ENCODE measurements at regions not wholly inside any gene's neighbourhood (a gene's known extent, or its start where the extent isn't known, plus 50 kb on each side); places are given as distances from the start of the nearest gene placed in this dataset.

- Histone ChIP-seq H3K4me1 (ENCODE audit: control insufficient read depth, insufficient read depth, low read depth, low read length) (peaks cover 3% of the 10 kb centered on the region), H3K9ac (ENCODE audit: low read length) (no peak overlapping the region), H2AK5ac (ENCODE audit: low read length, severe bottlenecking) (peak overlapping the region; percentile 85), H3K14ac (ENCODE audit: low read length in 2 of 2) (no peak overlapping the region), H3K4me2 (ENCODE audit: low read length, poor library complexity, severe bottlenecking) (no peak overlapping the region), H3K27ac (ENCODE audit: low read length, poor library complexity, severe bottlenecking) (no peak overlapping the region), H2BK120ac (ENCODE audit: low read depth, low read length) (no peak overlapping the region), H3K79me1 (replicated peaks; ENCODE audit: low read length, poor library complexity, severe bottlenecking) (peaks cover 1% of the 10 kb centered on the region), H2BK5ac (ENCODE audit: low read depth, low read length, poor library complexity, severe bottlenecking) (no peak overlapping the region), H2BK15ac (ENCODE audit: low read depth, poor library complexity, severe bottlenecking) (no peak overlapping the region), H3K36me3 (ENCODE audit: control insufficient read depth in 1 of 2, insufficient read depth in 2 of 2, low read depth in 1 of 2, low read length in 2 of 2) (peaks cover 0 to 3% of the 10 kb centered on the region in 2 experiments), H3K27me3 (ENCODE audit: control insufficient read depth in 1 of 2, insufficient read depth in 1 of 2, low read length in 2 of 2) (no peaks in the 10 kb centered on the region), H3K9me3 (ENCODE audit: control insufficient read depth, low read length) (no peaks in the 10 kb centered on the region), H2AFZ (ENCODE audit: low read depth, low read length) (no peak overlapping the region), H3K18ac (ENCODE audit: low read depth in 1 of 2, low read length in 2 of 2) (no peak overlapping the region), H3K4ac (ENCODE audit: low read depth in 1 of 2, low read length in 2 of 2) (no peak overlapping the region), H3K23ac (ENCODE audit: low read length in 2 of 2) (no peak overlapping the region), H2BK12ac (ENCODE audit: low read length in 2 of 2) (no peak overlapping the region), H3K4me3 (ENCODE audit: insufficient read depth in 1 of 2, low read depth in 1 of 2, low read length in 2 of 2) (no peak overlapping the region), H4K91ac (ENCODE audit: low read length) (no peak overlapping the region), H4K8ac (ENCODE audit: low read length) (no peak overlapping the region)
- DNase-seq = no peak
- 94% methylated on average over 3 of the region's 3 CpGs for WGBS
Observed at GRCh38 chr7:16365952-16366351, 55.4 kb downstream of the CRPPA start.

GRCh38 chr7:16365177-16365576 is 56.2 kb downstream of the CRPPA start:
- Histone ChIP-seq H3K79me1 (replicated peaks; ENCODE audit: low read length, poor library complexity, severe bottlenecking) (peaks cover 1% of the 10 kb centered on the region), H2AFZ (ENCODE audit: low read depth, low read length) (no peak overlapping the region), H2BK15ac (ENCODE audit: low read depth, poor library complexity, severe bottlenecking) (no peak overlapping the region), H4K91ac (ENCODE audit: low read length) (no peak overlapping the region), H4K8ac (ENCODE audit: low read length) (no peak overlapping the region), H3K18ac (ENCODE audit: low read depth in 1 of 2, low read length in 2 of 2) (no peak overlapping the region), H3K4me3 (ENCODE audit: insufficient read depth in 1 of 2, low read depth in 1 of 2, low read length in 2 of 2) (no peak overlapping the region), H2BK12ac (ENCODE audit: low read length in 2 of 2) (no peak overlapping the region), H2BK120ac (ENCODE audit: low read depth, low read length) (no peak overlapping the region), H3K4me2 (ENCODE audit: low read length, poor library complexity, severe bottlenecking) (no peak overlapping the region), H3K4me1 (ENCODE audit: control insufficient read depth, insufficient read depth, low read depth, low read length) (no peaks in the 10 kb centered on the region), H3K27me3 (ENCODE audit: control insufficient read depth in 1 of 2, insufficient read depth in 1 of 2, low read length in 2 of 2) (no peaks in the 10 kb centered on the region), H3K23ac (ENCODE audit: low read length in 2 of 2) (no peak overlapping the region), H2AK5ac (ENCODE audit: low read length, severe bottlenecking) (no peak overlapping the region), H3K27ac (ENCODE audit: low read length, poor library complexity, severe bottlenecking) (no peak overlapping the region), H3K9ac (ENCODE audit: low read length) (no peak overlapping the region), H2BK5ac (ENCODE audit: low read depth, low read length, poor library complexity, severe bottlenecking) (no peak overlapping the region), H3K14ac (ENCODE audit: low read length in 2 of 2) (no peak overlapping the region), H3K36me3 (ENCODE audit: control insufficient read depth in 1 of 2, insufficient read depth in 2 of 2, low read depth in 1 of 2, low read length in 2 of 2) (peaks cover 0 to 2% of the 10 kb centered on the region in 2 experiments), H3K9me3 (ENCODE audit: control insufficient read depth, low read length) (no peaks in the 10 kb centered on the region), H3K4ac (ENCODE audit: low read depth in 1 of 2, low read length in 2 of 2) (no peak overlapping the region)
- no CpG with 5 or more reads among the region's 1 CpG for WGBS
- no peak for DNase-seq

DNA sequence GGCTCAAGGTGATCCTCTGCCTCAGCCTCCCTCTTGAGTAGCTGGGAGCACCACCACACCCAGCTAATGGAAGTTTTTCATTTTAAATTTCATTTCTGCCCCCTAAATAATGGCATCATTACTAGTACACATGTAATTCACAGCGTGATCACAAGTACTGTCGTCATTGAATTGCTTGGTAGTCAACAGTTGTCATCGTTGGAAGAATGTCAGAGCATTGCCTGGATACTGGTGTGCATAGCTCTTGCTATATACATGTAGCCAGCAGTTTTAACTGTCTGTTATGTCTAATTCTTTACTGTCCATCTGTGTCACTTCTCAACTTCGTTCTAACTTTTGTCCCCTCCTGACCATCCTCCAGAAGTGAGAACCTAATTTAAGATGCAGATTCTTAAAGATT is 62.1 kb downstream of the CRPPA start:
- H3K27me3 ChIP-seq (ENCODE audit: control insufficient read depth in 1 of 2, insufficient read depth in 1 of 2, low read length in 2 of 2) = no peaks in the 10 kb centered on the region
- H3K18ac ChIP-seq (ENCODE audit: low read depth in 1 of 2, low read length in 2 of 2) = no peak overlapping the region
- no peak overlapping the region for H2AFZ ChIP-seq (ENCODE audit: low read depth, low read length)
- H2BK120ac ChIP-seq (ENCODE audit: low read depth, low read length) = no peak overlapping the region
- no peak overlapping the region for H3K4me3 ChIP-seq (ENCODE audit: insufficient read depth in 1 of 2, low read depth in 1 of 2, low read length in 2 of 2)
- WGBS = 100% methylated on average over 4 of the region's 4 CpGs
- no peak for DNase-seq
- no peak overlapping the region for H3K4ac ChIP-seq (ENCODE audit: low read depth in 1 of 2, low read length in 2 of 2)
- no peak overlapping the region for H4K91ac ChIP-seq (ENCODE audit: low read length)
- no peaks in the 10 kb centered on the region for H3K36me3 ChIP-seq (ENCODE audit: control insufficient read depth in 1 of 2, insufficient read depth in 2 of 2, low read depth in 1 of 2, low read length in 2 of 2)
- no peak overlapping the region for H3K4me2 ChIP-seq (ENCODE audit: low read length, poor library complexity, severe bottlenecking)
- no peak overlapping the region for H3K23ac ChIP-seq (ENCODE audit: low read length in 2 of 2)
- no peak overlapping the region for H2BK5ac ChIP-seq (ENCODE audit: low read depth, low read length, poor library complexity, severe bottlenecking)
- H3K14ac ChIP-seq (ENCODE audit: low read length in 2 of 2) = no peak overlapping the region
- no peaks in the 10 kb centered on the region for H3K79me1 ChIP-seq (replicated peaks; ENCODE audit: low read length, poor library complexity, severe bottlenecking)
- no peak overlapping the region for H2BK15ac ChIP-seq (ENCODE audit: low read depth, poor library complexity, severe bottlenecking)
- H3K27ac ChIP-seq (ENCODE audit: low read length, poor library complexity, severe bottlenecking) = no peak overlapping the region
- no peak overlapping the region for H3K9ac ChIP-seq (ENCODE audit: low read length)
- H4K8ac ChIP-seq (ENCODE audit: low read length) = no peak overlapping the region
- H2AK5ac ChIP-seq (ENCODE audit: low read length, severe bottlenecking) = no peak overlapping the region
- no peaks in the 10 kb centered on the region for H3K9me3 ChIP-seq (ENCODE audit: control insufficient read depth, low read length)
- H2BK12ac ChIP-seq (ENCODE audit: low read length in 2 of 2) = no peak overlapping the region
- no peaks in the 10 kb centered on the region for H3K4me1 ChIP-seq (ENCODE audit: control insufficient read depth, insufficient read depth, low read depth, low read length)

DNA sequence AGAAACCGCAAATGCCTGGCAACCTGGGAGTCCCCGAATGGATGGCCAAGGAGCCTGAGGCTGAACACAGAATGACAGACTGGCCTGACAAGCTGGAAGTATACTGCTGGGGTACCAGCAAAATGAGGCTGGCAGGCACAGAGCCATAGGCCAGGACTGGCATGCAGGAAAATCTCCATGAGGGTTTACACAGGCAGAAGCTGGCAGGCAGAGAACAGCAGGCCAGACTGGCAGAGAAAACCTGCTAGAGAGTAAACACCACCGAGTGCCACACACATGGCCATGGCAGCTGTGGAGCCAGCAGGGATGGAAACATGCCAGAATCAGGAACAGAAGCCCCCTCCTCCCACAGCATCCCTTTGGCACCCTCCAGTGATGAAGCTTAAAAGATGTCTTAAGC is 63.4 kb downstream of the CRPPA start:
- no peaks in the 10 kb centered on the region for H3K4me1 ChIP-seq (ENCODE audit: control insufficient read depth, insufficient read depth, low read depth, low read length)
- H3K4me3 ChIP-seq (ENCODE audit: insufficient read depth in 1 of 2, low read depth in 1 of 2, low read length in 2 of 2) = no peak overlapping the region
- peak overlapping the region in 1 of 2 experiments; percentile 52 for H3K4ac ChIP-seq (ENCODE audit: low read depth in 1 of 2, low read length in 2 of 2)
- no peaks in the 10 kb centered on the region for H3K79me1 ChIP-seq (replicated peaks; ENCODE audit: low read length, poor library complexity, severe bottlenecking)
- DNase-seq = no peak
- no peak overlapping the region for H2BK15ac ChIP-seq (ENCODE audit: low read depth, poor library complexity, severe bottlenecking)
- peak overlapping the region; percentile 52 for H2AK5ac ChIP-seq (ENCODE audit: low read length, severe bottlenecking)
- no peak overlapping the region for H2BK12ac ChIP-seq (ENCODE audit: low read length in 2 of 2)
- no peak overlapping the region for H2BK120ac ChIP-seq (ENCODE audit: low read depth, low read length)
- no peak overlapping the region for H3K27ac ChIP-seq (ENCODE audit: low read length, poor library complexity, severe bottlenecking)
- whole genome bisulfite sequencing = 98% methylated on average over 3 of the region's 3 CpGs
- H3K4me2 ChIP-seq (ENCODE audit: low read length, poor library complexity, severe bottlenecking) = no peak overlapping the region
- H3K23ac ChIP-seq (ENCODE audit: low read length in 2 of 2) = no peak overlapping the region
- H3K36me3 ChIP-seq (ENCODE audit: control insufficient read depth in 1 of 2, insufficient read depth in 2 of 2, low read depth in 1 of 2, low read length in 2 of 2) = no peaks in the 10 kb centered on the region
- no peaks in the 10 kb centered on the region for H3K9me3 ChIP-seq (ENCODE audit: control insufficient read depth, low read length)
- H3K14ac ChIP-seq (ENCODE audit: low read length in 2 of 2) = no peak overlapping the region
- no peak overlapping the region for H3K18ac ChIP-seq (ENCODE audit: low read depth in 1 of 2, low read length in 2 of 2)
- H3K27me3 ChIP-seq (ENCODE audit: control insufficient read depth in 1 of 2, insufficient read depth in 1 of 2, low read length in 2 of 2) = no peaks in the 10 kb centered on the region
- H4K8ac ChIP-seq (ENCODE audit: low read length) = peak overlapping the region; percentile 14
- H3K9ac ChIP-seq (ENCODE audit: low read length) = no peak overlapping the region
- H2BK5ac ChIP-seq (ENCODE audit: low read depth, low read length, poor library complexity, severe bottlenecking) = no peak overlapping the region
- H2AFZ ChIP-seq (ENCODE audit: low read depth, low read length) = no peak overlapping the region
- no peak overlapping the region for H4K91ac ChIP-seq (ENCODE audit: low read length)

All from mesenchymal stem cell (in vitro differentiated cells and primary cell).